GM11168 (cell line): ENCODE measurements at regions not wholly inside any gene's neighbourhood (a gene's known extent, or its start where the extent isn't known, plus 50 kb on each side); places are given as distances from the start of the nearest gene placed in this dataset.

Experiments
- in situ Hi-C: fragments of 300-500 bp; cut with MboI; formaldehyde crosslinking; loops from one replicate; pipeline ENCODE4 v1.12.0; 2022; ENCODE audit warnings: low sequenced_read_pairs; ENCODE audit not compliant: unreplicated experiment

- in situ Hi-C loops = no loop called here
These were observed 130.6 kb upstream of the SDK2 start for GRCh38 chr17:73774852-73775251.

- in situ Hi-C loops = no loop called here
These were observed 132.3 kb upstream of the SDK2 start for GRCh38 chr17:73776351-73777130.

GRCh38 chr17:73777131-73777449 lies 132.8 kb upstream of the SDK2 start:
- in situ Hi-C loops = no loop called here

DNA sequence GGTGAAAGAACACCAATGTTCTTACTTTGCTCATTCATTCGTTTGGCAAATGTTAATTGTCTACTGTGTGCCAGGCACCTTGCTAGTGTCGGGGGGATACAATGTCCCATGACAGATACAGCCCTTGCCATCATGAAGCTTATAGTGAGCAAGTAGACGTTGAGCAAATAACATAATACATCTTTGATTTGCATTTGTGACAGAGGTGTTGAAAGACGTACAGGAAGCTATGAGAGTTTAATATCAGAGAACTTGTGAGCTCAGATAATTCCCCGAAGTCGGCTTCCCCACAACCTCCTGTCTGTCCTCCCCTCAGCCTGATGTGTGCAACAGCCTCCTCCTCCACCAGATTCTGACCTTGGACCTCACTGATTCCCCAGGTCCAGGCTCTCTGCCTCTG lies 138.0 kb upstream of the SDK2 start:
- in situ Hi-C loops = no loop called here

DNA sequence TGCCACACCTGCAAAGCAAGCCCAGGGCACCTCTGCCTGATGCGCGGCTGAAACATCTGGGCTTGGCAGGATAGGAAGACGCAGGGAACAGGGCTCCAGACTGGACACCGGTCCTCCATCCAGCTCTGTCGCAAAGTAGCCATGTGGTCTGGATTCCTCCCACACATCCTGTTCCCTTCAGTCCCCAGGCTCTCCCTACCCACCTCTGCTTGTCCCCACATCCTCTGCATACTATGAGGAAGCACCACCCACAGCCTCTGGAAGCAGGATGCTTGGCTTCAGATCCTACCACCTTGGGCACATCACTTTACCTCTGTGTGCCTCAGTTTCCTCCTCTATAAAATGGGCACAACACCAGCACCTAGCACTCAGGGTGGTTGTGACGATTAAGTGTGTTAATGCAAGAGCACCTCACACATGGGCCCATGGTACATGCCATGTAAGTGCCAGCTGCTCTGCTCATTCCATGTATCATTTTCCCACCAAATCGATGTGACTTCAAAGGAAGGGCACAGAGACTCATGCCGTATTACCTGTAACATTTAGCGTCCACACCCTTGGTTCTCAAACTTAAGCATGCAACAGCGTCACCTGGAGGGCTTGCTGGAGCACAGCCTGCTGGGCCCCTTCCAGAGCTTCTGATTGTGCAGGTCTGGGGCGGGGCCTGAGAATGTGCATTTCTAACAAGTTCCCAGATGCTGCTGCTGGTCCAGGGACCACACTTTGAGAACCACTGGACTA lies 138.6 kb upstream of the SDK2 start:
- in situ Hi-C loops = no loop called here

- in situ Hi-C loops = no loop called here
These were observed 139.1 kb upstream of the SDK2 start for GRCh38 chr17:73783382-73783766.

DNA sequence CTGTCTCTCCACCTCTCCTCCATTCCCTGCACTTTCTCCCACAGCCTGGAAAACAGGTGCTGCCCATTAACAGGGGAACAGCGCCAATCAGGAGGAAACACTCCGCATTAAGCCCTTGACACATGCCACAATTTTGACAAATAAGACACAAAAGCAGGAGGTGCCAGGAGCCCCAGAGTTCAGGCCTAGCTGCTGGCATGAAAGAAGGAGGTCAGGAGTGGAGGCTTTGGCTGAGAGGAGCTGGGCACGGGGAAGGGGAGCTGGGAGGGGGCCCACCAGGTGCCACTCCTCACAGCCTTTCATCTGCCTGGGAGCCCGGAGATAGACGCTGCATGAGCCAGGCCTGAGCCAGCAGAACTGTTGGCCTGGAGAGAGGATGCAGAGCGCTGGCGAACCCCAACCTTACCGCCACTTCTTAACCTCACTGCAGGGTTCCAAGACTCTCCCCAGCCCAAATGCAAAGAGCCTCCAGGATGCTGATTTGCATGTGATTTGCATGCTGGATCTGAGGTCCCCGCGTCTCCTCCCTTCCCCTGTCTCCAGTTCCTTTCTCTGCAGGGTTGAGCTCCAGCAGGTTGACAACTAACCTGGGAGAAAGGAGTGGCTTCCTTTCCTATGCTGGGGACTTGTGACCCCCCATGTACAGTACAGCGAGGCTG lies 139.8 kb upstream of the SDK2 start:
- in situ Hi-C loops = no loop called here

DNA sequence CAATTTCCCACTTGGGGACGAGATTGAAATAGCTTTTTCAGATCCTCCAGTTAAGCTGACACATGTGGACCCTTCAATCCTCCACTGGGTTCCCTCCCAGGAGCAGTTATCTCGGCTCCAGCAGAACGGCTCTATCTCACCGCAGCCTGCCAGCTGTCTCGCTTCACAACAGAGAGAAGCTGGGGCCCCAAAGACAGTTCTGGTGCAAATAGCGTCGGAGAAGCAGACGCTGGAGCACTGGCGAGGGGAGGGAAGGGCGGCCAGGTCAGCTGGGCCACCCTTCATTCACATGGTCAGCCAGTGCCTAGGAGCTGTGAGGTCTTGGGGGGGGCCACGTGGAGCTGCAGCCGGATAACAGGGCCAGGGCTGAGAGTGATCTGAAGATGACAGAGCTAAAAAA lies 141.3 kb upstream of the SDK2 start:
- in situ Hi-C loops = no loop called here

- in situ Hi-C loops = no loop called here
These were observed 141.9 kb upstream of the SDK2 start for GRCh38 chr17:73785958-73786743.

DNA sequence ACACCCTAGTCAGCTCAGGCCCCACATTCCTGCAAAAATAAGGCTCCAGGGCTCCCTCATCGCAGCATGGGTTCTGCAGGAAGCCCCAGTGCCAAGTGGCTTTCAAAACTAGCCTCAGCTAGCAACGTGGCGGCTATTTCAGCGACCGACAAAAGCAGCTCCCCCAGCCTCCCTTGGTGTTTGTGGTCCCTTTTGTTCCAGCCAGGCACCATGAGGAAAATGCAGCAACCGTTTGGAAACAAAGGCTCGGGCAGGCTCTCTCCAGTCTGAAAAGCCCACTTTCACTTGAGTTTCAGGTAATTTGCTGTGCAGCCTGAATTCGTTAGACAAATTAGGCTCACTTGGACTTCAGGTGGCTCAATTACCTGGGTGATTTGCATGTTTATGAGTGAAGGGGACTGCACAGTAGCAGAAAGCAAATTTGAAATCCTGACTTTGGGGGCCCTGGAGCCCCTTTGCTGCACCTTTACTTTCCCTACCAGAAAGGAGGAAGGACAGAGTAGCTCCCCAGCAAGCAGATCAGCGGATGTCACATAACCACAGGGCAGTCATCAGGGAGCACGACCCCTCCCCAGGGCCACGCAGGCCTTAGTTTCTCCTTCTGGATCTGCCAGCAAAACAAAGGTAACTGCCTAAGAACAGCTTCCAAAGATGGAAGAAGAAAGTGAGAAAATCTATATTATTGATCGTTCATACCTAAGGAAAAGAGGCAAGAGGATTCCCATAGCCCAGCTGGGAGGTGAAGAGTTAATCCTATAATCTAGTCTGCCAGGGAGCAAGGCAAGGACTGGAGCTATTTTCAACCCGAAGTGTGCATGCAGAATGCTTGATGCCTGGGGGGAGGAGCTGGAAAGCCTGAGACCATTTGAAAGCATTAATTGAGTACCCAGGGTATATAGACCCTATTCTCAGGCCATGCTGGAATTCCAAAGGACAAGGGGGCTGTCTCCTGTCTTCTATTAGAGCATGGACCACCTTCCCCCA lies 143.1 kb upstream of the SDK2 start:
- in situ Hi-C loops = no loop called here

DNA sequence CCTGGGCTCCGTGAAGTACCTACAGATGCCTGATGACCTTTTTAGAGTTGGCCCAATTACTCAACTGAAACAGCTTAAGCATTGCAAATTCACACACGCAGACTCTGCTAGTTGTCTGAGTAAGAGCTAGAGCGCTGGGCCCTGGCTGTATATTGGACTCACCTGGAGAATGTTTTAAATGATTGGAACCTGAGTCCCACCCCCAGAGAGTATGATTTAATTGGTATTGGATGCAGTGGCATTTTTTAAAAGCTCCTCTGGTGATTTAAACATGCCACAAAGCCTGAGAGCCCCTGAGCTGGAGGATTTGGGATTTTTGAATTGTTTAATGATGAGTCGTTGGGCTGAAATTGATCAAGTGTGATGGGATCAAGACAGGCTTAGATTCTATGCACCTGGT lies 143.9 kb upstream of the SDK2 start:
- in situ Hi-C loops = no loop called here

DNA sequence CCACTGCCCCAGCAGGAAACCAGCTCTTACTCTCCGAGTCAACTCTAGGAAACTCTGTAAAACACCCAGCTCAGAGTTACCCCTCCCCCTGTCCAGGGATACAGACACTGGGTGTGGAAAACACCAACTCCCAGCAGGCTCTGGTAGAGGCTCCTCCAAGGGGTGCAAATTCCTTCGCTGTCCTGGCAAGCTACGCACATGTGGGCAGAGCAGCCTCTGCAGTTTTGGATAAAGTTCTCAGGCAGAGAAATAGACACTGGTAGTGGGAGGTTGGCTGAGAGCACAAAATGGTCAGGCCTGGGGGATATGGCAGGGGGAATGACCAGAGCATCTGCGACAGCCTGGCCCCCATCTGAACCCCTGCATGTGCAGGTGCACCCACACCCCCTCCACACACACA lies 146.9 kb upstream of the SDK2 start:
- in situ Hi-C loops = no loop called here

DNA sequence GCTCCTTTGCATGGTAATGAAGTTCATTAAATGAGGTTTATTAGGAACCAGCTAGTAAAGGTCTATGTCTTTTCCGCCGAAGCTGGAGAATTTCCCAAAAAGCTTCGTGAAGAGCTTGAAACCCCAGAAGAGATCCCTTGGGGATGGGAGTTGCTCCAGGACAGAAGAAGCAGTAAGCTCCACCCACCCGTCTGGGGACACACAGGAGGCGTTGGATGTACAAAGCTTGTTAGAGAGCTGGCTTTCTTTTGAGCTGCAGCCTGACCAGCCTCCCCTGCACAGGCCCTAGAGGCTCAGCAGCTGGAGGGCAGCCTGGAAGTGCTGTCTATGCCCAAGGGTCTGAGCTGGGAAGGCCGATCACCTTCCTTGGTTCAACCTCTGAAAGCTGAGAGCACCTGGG lies 147.4 kb upstream of the SDK2 start:
- in situ Hi-C loops = no loop called here

- in situ Hi-C loops = no loop called here
These were observed 148.7 kb upstream of the SDK2 start for GRCh38 chr17:73792994-73793393.

- in situ Hi-C loops = no loop called here
These were observed 150.1 kb upstream of the SDK2 start for GRCh38 chr17:73794336-73794735.

DNA sequence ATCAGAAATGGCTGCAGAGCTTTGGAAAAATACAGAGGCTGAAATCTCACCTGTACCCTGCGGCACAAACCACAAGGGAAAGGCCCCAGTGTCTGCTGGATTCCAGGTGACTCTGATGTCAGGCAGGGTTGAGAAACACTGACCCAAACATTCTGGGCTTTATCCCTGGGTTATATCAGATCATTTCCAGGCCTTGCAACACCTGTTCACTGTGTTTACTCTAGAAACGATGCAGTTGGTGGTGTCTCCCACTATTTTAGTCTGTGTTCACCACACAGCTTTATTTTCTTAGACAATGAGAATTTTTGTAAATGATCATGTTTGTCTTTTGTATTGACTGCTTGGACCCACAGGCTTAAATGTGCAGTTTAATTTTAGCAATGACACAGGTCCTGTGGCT lies 151.5 kb upstream of the SDK2 start:
- in situ Hi-C loops = no loop called here

GRCh38 chr17:73797594-73798110 lies 153.4 kb upstream of the SDK2 start:
- in situ Hi-C loops = no loop called here

DNA sequence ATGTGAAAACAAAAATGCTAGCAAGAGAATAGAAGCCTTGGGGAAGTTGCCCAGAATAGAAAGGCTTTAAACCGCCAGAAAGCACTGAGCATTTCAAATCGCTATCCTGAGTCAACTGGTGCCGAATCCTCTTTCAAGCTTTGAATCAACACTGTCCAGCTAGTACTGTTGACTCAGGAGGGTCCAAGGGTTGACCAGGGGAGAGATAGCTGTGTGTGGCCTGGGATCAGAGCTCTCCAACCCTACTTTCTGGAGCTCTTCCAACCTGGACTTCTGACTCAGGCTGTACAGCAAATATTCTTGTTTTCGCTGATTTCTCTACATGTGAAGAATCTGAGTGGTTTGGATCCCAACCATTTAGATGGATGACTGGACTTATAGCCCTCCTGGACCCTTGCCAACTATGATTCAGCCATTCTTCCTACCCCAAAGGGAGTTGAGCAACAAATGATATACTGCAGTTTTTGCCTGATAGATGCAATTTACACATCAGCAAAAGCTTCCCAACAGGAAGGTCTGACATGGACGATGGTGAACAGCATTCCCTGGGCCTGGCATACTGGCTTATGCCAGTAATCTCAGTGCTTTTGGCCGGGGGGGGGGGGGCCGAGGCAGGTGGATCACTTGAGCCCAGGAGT lies 154.0 kb upstream of the SDK2 start:
- in situ Hi-C loops = no loop called here

- in situ Hi-C loops = no loop called here
These were observed 154.9 kb upstream of the SDK2 start for GRCh38 chr17:73799096-73799495.
